Loucy (cell line): ENCODE measurements at regions not wholly inside any gene's neighbourhood (a gene's known extent, or its start where the extent isn't known, plus 50 kb on each side); places are given as distances from the start of the nearest gene placed in this dataset.

Source experiments
- CTCF ChIP-seq: fragments of 200-600 bp; sonication (generic); conservative IDR thresholded peaks from 2 replicates; pipeline ENCODE4 v1.5.1; 2014; ENCODE audit warnings: mild to moderate bottlenecking, antibody characterized with exemption, low read length
- EZH2phosphoT487 ChIP-seq: fragments of 200-600 bp; IDR thresholded peaks from 2 replicates; pipeline ENCODE4 v1.6.1; 2018; ENCODE audit warnings: antibody characterized with exemption, mild to moderate bottlenecking, moderate library complexity, borderline replicate concordance

GRCh38 chr18:60951091-60951490 lies 382.1 kb upstream of the CDH20 start:
- TF ChIP-seq CTCF (no peak), EZH2phosphoT487 (no peak)
